GM12878 (cell line): ENCODE measurements at regions not wholly inside any gene's neighbourhood (a gene's known extent, or its start where the extent isn't known, plus 50 kb on each side); places are given as distances from the start of the nearest gene placed in this dataset.

Experiments used
- ATAC-seq: fragments of 200-7000 bp; cut with Tn5 transposase; 3 replicates; pipeline ENCODE4 v1.9.1; 2020; ENCODE audit warnings: mild to moderate bottlenecking, moderate library complexity
- BruUV-seq: library from RNA; stranded (reverse); fragments of 400-500 nt; replicated peaks from 2 replicates; lab custom pipeline; 2021; lab: Mats Ljungman, UMichigan
- CTCF ChIA-PET: fragments of 300-600 bp; sonication (Branson Sonifier 250); formaldehyde crosslinking; extraction: SDS; loops from one replicate; lab custom pipeline; 2021; ENCODE audit warnings: inconsistent platforms; lab: Yijun Ruan, JAX
- POLR2A ChIA-PET: fragments of 350-600 bp; formaldehyde crosslinking; extraction: SDS; loops from one replicate; lab custom pipeline; 2021; ENCODE audit warnings: inconsistent platforms; lab: Charles Lee
- RAD21 ChIA-PET: fragments of 300-600 bp; sonication (Branson Sonifier 250); formaldehyde crosslinking; loops from one replicate; lab custom pipeline; 2023; ENCODE audit warnings: antibody characterized with exemption; ENCODE audit not compliant: unreplicated experiment; lab: Charles Lee
- SMC1A ChIA-PET: fragments of 300-600 bp; sonication (Branson Sonifier 250); formaldehyde crosslinking; loops from one replicate; lab custom pipeline; 2023; ENCODE audit not compliant: unreplicated experiment, uncharacterized antibody; lab: Charles Lee
- DNase-seq: peaks from one replicate; pipeline ENCODE4 v3.0.0-alpha.2; 2011; ENCODE audit warnings: low read depth, low spot score
- FAIRE-seq: peaks from 3 replicates; lab custom pipeline; 2011; peaks lifted over from hg19 to GRCh38; lab: Jason Lieb, UNC
- H2AFZ ChIP-seq: 2 replicates; pipeline ENCODE4 v1.6.0; 2011; ENCODE audit warnings: low read depth, low read length, control low read depth; ENCODE audit not compliant: control insufficient read depth
- H3K27ac ChIP-seq: 2 replicates; pipeline ENCODE4 v1.5.1; 2011; ENCODE audit warnings: control low read depth; ENCODE audit not compliant: control insufficient read depth, insufficient read depth
- H3K27me3 ChIP-seq, 2 experiments: replicated peaks in 1 of 2; 2 replicates each; pipeline versions ENCODE4 v1.6.0 to v1.6.1; 2011; ENCODE audit warnings: low read length in 1 of 2; ENCODE audit not compliant: control insufficient read depth in 2 of 2, insufficient read depth in 2 of 2
- H3K36me3 ChIP-seq, 2 experiments: 2 replicates each; pipeline ENCODE4 v1.5.1; 2011; ENCODE audit warnings: low read length in 1 of 2; ENCODE audit not compliant: control insufficient read depth in 2 of 2, insufficient read depth in 2 of 2
- H3K4me1 ChIP-seq: 2 replicates; pipeline ENCODE4 v1.6.1; 2011; ENCODE audit warnings: mild to moderate bottlenecking, low read length, moderate library complexity, mixed read lengths; ENCODE audit not compliant: control insufficient read depth, insufficient read depth
- H3K4me2 ChIP-seq: 2 replicates; pipeline ENCODE4 v1.6.0; 2011; ENCODE audit warnings: control low read depth; ENCODE audit not compliant: control insufficient read depth, insufficient read depth
- H3K4me3 ChIP-seq: fragments of 200-600 bp; sonication (generic); 2 replicates; pipeline ENCODE4 v1.5.1; 2016
- H3K79me2 ChIP-seq: 2 replicates; pipeline ENCODE4 v1.6.0; 2011; ENCODE audit warnings: low read length; ENCODE audit not compliant: control insufficient read depth, insufficient read depth
- H3K9ac ChIP-seq: 2 replicates; pipeline ENCODE4 v1.8.0; 2011; ENCODE audit warnings: low read length, control low read depth, mixed read lengths; ENCODE audit not compliant: control insufficient read depth, insufficient read depth
- H3K9me3 ChIP-seq: replicated peaks from 3 replicates; pipeline ENCODE4 v1.5.1; 2011; ENCODE audit warnings: mild to moderate bottlenecking, low read length; ENCODE audit not compliant: control insufficient read depth, insufficient read depth
- H4K20me1 ChIP-seq: 2 replicates; pipeline ENCODE4 v1.6.0; 2011; ENCODE audit not compliant: control insufficient read depth, insufficient read depth
- MEF2B ChIP-seq: fragments of 450-650 bp; IDR thresholded peaks from 2 replicates; pipeline ENCODE4 v1.6.1; 2018; ENCODE audit warnings: mild to moderate bottlenecking, moderate library complexity; ENCODE audit not compliant: partially characterized antibody, poor library complexity, severe bottlenecking
- MTA2 ChIP-seq: fragments of 450-650 bp; IDR thresholded peaks from 2 replicates; pipeline ENCODE4 v1.6.1; 2016; ENCODE audit warnings: low read depth, mild to moderate bottlenecking, moderate library complexity
- NFYA ChIP-seq: IDR thresholded peaks from 2 replicates; pipeline ENCODE4 v1.6.1; 2011; ENCODE audit warnings: low read depth, mild to moderate bottlenecking, low read length, improper control_type of control experiment, borderline replicate concordance
- POLR2AphosphoS2 ChIP-seq: IDR thresholded peaks from 2 replicates; pipeline ENCODE4 v1.6.1; 2011; ENCODE audit warnings: low read depth, mild to moderate bottlenecking, low read length, improper control_type of control experiment, moderate library complexity
- RCOR1 ChIP-seq: conservative IDR thresholded peaks from 2 replicates; pipeline ENCODE4 v1.6.1; 2012; ENCODE audit warnings: low read depth, low read length, improper control_type of control experiment
- RFX5 ChIP-seq: IDR thresholded peaks from 2 replicates; pipeline ENCODE4 v1.6.1; 2011; ENCODE audit warnings: low read depth, low read length, improper control_type of control experiment
- SUPT20H ChIP-seq: IDR thresholded peaks from 2 replicates; pipeline ENCODE4 v1.6.1; 2011; ENCODE audit warnings: low read depth, mild to moderate bottlenecking, low read length, moderate library complexity, borderline replicate concordance; ENCODE audit not compliant: control insufficient read depth
- TBL1XR1 ChIP-seq: IDR thresholded peaks from 2 replicates; pipeline ENCODE4 v1.6.1; 2012; ENCODE audit warnings: low read depth, low read length, improper control_type of control experiment
- in situ Hi-C: fragments of 300-500 bp; cut with MboI; formaldehyde crosslinking; loops from 9 replicates; pipeline ENCODE4 v1.14.3; 2018; ENCODE audit warnings: mixed read lengths
- intact Hi-C: fragments of 100-400 bp; cut with micrococcal nuclease; formaldehyde crosslinking; loops from one replicate; pipeline ENCODE4 v1.14.2; 2022; ENCODE audit not compliant: unreplicated experiment
- TF ChIP-seq, protein P1 (sequence below): fragments of 450-650 bp; IDR thresholded peaks from 2 replicates; pipeline ENCODE4 v1.6.1; 2017; ENCODE audit warnings: borderline replicate concordance
- TF ChIP-seq, protein P2 (sequence below): IDR thresholded peaks from 2 replicates; pipeline ENCODE4 v1.6.1; 2011; ENCODE audit warnings: mild to moderate bottlenecking, low read depth, low read length, moderate library complexity; ENCODE audit not compliant: insufficient replicate concordance

DNA sequence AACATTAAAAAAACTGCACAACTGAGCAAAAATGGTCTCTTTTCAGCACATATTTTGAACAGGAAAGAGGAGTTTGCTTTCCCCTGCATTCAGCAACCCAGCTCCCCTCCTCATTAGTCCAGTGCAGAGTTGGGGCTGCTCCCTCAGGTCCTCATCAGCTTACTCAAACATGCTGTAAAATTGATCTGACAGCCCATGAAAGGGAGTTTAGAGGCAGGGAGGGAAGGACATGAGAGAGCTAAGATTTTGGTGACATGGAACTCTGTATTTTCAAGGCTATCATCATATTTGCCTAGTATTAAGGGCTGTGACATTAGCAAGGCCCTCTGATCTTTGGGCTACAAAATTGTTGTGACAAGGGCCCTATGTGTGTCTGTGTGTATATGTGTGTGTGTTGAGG lies 205.6 kb upstream of the TAPT1 start:
- FAIRE-seq: no peak

More for the DNA sequence above, 205.6 kb upstream of the TAPT1 start:
- no peak overlapping the region for H2AFZ ChIP-seq
- BruUV-seq: no TSS peak
- H3K27me3 ChIP-seq: no peaks in the 10 kb centered on the region
- no peaks in the 10 kb centered on the region for H3K9me3 ChIP-seq
- ChIA-PET RAD21 (no interaction called here), CTCF (no interaction called here)
- H4K20me1 ChIP-seq: no peaks in the 10 kb centered on the region
- H3K9ac ChIP-seq: no peak overlapping the region
- no peak overlapping the region for H3K27ac ChIP-seq
- H3K36me3 ChIP-seq: no peaks in the 10 kb centered on the region
- in situ Hi-C loops: no loop called here
- ATAC-seq (no peak), DNase-seq (no peak)
- intact Hi-C loops: no loop called here
- no peak overlapping the region for H3K4me2 ChIP-seq
- no peaks in the 10 kb centered on the region for H3K79me2 ChIP-seq
- no peak overlapping the region for H3K4me3 ChIP-seq
- TF ChIP-seq, protein P1, sequence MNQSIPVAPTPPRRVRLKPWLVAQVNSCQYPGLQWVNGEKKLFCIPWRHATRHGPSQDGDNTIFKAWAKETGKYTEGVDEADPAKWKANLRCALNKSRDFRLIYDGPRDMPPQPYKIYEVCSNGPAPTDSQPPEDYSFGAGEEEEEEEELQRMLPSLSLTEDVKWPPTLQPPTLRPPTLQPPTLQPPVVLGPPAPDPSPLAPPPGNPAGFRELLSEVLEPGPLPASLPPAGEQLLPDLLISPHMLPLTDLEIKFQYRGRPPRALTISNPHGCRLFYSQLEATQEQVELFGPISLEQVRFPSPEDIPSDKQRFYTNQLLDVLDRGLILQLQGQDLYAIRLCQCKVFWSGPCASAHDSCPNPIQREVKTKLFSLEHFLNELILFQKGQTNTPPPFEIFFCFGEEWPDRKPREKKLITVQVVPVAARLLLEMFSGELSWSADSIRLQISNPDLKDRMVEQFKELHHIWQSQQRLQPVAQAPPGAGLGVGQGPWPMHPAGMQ: no peak
- TF ChIP-seq RFX5: no peak
- TF ChIP-seq SUPT20H: no peak
- TF ChIP-seq TBL1XR1: no peak
- no peak for TF ChIP-seq MTA2
- TF ChIP-seq, protein P2, sequence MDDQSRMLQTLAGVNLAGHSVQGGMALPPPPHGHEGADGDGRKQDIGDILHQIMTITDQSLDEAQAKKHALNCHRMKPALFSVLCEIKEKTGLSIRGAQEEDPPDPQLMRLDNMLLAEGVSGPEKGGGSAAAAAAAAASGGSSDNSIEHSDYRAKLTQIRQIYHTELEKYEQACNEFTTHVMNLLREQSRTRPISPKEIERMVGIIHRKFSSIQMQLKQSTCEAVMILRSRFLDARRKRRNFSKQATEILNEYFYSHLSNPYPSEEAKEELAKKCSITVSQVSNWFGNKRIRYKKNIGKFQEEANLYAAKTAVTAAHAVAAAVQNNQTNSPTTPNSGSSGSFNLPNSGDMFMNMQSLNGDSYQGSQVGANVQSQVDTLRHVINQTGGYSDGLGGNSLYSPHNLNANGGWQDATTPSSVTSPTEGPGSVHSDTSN: no peak
- no peak for TF ChIP-seq POLR2AphosphoS2
- TF ChIP-seq MEF2B: no peak
- no peak for TF ChIP-seq NFYA
- TF ChIP-seq RCOR1: no peak
- TF ChIP-seq, all 136 proteins: peak for 0
- H3K4me1 ChIP-seq: no peaks in the 10 kb centered on the region
- ChIA-PET SMC1A (no interaction called here), POLR2A (interaction anchor here (0.5 kb wide), 1 partner anchor 20 kb away, joined by 3 read pairs; no protein-coding TSS in a partner anchor)
